ENCODE measurements at regions not wholly inside any gene's neighbourhood (a gene's known extent, or its start where the extent isn't known, plus 50 kb on each side); places are given as distances from the start of the nearest gene placed in this dataset.
"Not testable (repeated sequence)": the region's sequence is repeated elsewhere in the genome, so short reads cannot be mapped to it uniquely, and the experiment has no call there.

GRCh38 chr2:166651991-166652390, 157.9 kb upstream of the SCN7A start:
- H3K36me3 ChIP-seq (ENCODE audit: control insufficient read depth, insufficient read depth, low read length) = no peaks in the 10 kb centered on the region
- FAIRE-seq = no peak
- no peak overlapping the region for H3K4me3 ChIP-seq (ENCODE audit: low read depth, low read length)
- DNase-seq (ENCODE audit: low read depth) = no peak
- H3K27me3 ChIP-seq (ENCODE audit: control insufficient read depth, insufficient read depth, low read length) = no peaks in the 10 kb centered on the region
- TF ChIP-seq CTCF (IDR thresholded peaks at IDR 0.05; ENCODE audit: insufficient read depth, low read length, severe bottlenecking) = no peak

- no peak for FAIRE-seq
- DNase-seq (ENCODE audit: low read depth) = peak; percentile 7
- no peak for TF ChIP-seq CTCF (IDR thresholded peaks at IDR 0.05; ENCODE audit: insufficient read depth, low read length, severe bottlenecking)
- H3K4me3 ChIP-seq (ENCODE audit: low read depth, low read length) = no peak overlapping the region
- H3K27me3 ChIP-seq (ENCODE audit: control insufficient read depth, insufficient read depth, low read length) = no peaks in the 10 kb centered on the region
- no peaks in the 10 kb centered on the region for H3K36me3 ChIP-seq (ENCODE audit: control insufficient read depth, insufficient read depth, low read length)
Observed at GRCh38 chr2:166651080-166651675, 157.1 kb upstream of the SCN7A start.

- no peak for TF ChIP-seq CTCF (IDR thresholded peaks at IDR 0.05; ENCODE audit: insufficient read depth, low read length, severe bottlenecking)
- FAIRE-seq = no peak
- Histone ChIP-seq H3K27me3 (ENCODE audit: control insufficient read depth, insufficient read depth, low read length) (no peaks in the 10 kb centered on the region), H3K4me3 (ENCODE audit: low read depth, low read length) (no peak overlapping the region), H3K36me3 (ENCODE audit: control insufficient read depth, insufficient read depth, low read length) (no peaks in the 10 kb centered on the region)
- DNase-seq (ENCODE audit: low read depth) = no peak
Observed at GRCh38 chr2:166647935-166648334, 153.9 kb upstream of the SCN7A start.

GRCh38 chr2:166643980-166644379, 149.9 kb upstream of the SCN7A start:
- Histone ChIP-seq H3K4me3 (ENCODE audit: low read depth, low read length) (no peak overlapping the region), H3K27me3 (ENCODE audit: control insufficient read depth, insufficient read depth, low read length) (no peaks in the 10 kb centered on the region), H3K36me3 (ENCODE audit: control insufficient read depth, insufficient read depth, low read length) (no peaks in the 10 kb centered on the region)
- FAIRE-seq (no peak), DNase-seq (ENCODE audit: low read depth) (no peak)
- TF ChIP-seq CTCF (IDR thresholded peaks at IDR 0.05; ENCODE audit: insufficient read depth, low read length, severe bottlenecking) = no peak

GRCh38 chr2:166641516-166641915, 147.5 kb upstream of the SCN7A start:
- FAIRE-seq; H3K4me3 ChIP-seq (ENCODE audit: low read depth, low read length); H3K36me3 ChIP-seq (ENCODE audit: control insufficient read depth, insufficient read depth, low read length); H3K27me3 ChIP-seq (ENCODE audit: control insufficient read depth, insufficient read depth, low read length); DNase-seq (ENCODE audit: low read depth): not testable (repeated sequence)

- H3K4me3 ChIP-seq (ENCODE audit: low read depth, low read length) = no peak overlapping the region
- no peak for FAIRE-seq
- H3K27me3 ChIP-seq (ENCODE audit: control insufficient read depth, insufficient read depth, low read length) = no peaks in the 10 kb centered on the region
- DNase-seq (ENCODE audit: low read depth) = no peak
- no peaks in the 10 kb centered on the region for H3K36me3 ChIP-seq (ENCODE audit: control insufficient read depth, insufficient read depth, low read length)
- TF ChIP-seq CTCF (IDR thresholded peaks at IDR 0.05; ENCODE audit: insufficient read depth, low read length, severe bottlenecking) = no peak
Observed at GRCh38 chr2:166637051-166637450, 143.0 kb upstream of the SCN7A start.
